ENCODE measurements at regions not wholly inside any gene's neighbourhood (a gene's known extent, or its start where the extent isn't known, plus 50 kb on each side); places are given as distances from the start of the nearest gene placed in this dataset.

DNA sequence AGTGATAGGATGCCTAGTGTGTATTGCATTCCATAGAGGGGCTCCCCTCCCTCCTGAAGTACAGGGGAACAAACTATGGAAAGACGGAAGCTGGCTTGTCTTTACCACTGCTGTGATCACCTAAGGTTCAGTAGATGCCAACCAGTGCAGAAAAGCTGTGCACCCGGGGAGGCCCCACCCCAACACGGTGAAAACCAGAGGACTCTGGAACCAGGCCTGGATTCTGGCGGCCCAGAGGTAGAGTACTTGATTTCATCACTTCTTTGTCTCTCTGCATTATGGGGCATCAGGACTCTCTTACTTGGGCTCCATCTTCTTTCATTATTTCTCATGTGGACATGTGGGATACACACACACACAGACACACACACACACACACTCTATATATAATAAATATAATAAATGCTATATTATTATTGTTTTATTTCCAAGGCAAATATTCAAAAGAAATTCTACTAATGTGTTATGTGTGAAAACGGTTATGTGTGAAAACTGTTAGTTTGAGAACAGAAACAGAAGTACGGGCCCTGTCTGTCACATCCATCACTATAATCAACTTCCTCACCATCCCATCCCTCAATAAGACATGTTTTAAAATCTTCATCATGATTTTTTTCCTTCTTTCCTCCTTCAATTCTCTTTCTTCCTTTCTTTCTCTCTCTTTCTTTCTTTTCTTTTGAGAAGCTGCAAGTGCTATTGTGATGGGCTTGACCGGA is 152.4 kb upstream of the CMC1 start:
- TF ChIP-seq CTCF (IDR thresholded peaks at IDR 0.05 in 2 of 3, conservative IDR thresholded peaks at IDR 0.05 in 1 of 3; ENCODE audit: borderline replicate concordance in 1 of 3, insufficient read depth in 1 of 3, low read depth in 2 of 3, low read length in 2 of 3) (no peak), SIN3A (IDR thresholded peaks at IDR 0.05; ENCODE audit: low read depth) (no peak), YY1 (IDR thresholded peaks at IDR 0.05; ENCODE audit: extremely low read depth, insufficient replicate concordance, low read depth, low read length) (no peak), EZH2 (IDR thresholded peaks at IDR 0.05) (no peak), CEBPB (IDR thresholded peaks at IDR 0.05; ENCODE audit: low read depth) (no peak), POLR2A (IDR thresholded peaks at IDR 0.05; ENCODE audit: borderline replicate concordance, extremely low read depth, insufficient read depth, insufficient read length) (no peak), EZH2phosphoT487 (IDR thresholded peaks at IDR 0.05; ENCODE audit: borderline replicate concordance) (no peak), ZNF274 (IDR thresholded peaks at IDR 0.05; ENCODE audit: low read depth, low read length) (no peak)
- TF ChIP-seq, protein P1, sequence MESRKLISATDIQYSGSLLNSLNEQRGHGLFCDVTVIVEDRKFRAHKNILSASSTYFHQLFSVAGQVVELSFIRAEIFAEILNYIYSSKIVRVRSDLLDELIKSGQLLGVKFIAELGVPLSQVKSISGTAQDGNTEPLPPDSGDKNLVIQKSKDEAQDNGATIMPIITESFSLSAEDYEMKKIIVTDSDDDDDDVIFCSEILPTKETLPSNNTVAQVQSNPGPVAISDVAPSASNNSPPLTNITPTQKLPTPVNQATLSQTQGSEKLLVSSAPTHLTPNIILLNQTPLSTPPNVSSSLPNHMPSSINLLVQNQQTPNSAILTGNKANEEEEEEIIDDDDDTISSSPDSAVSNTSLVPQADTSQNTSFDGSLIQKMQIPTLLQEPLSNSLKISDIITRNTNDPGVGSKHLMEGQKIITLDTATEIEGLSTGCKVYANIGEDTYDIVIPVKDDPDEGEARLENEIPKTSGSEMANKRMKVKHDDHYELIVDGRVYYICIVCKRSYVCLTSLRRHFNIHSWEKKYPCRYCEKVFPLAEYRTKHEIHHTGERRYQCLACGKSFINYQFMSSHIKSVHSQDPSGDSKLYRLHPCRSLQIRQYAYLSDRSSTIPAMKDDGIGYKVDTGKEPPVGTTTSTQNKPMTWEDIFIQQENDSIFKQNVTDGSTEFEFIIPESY (IDR thresholded peaks at IDR 0.05; ENCODE audit: extremely low read depth, insufficient replicate concordance, low read length) = no peak
